A673 (cell line): ENCODE measurements at regions not wholly inside any gene's neighbourhood (a gene's known extent, or its start where the extent isn't known, plus 50 kb on each side); places are given as distances from the start of the nearest gene placed in this dataset.

Experiments used
- EZH2 ChIP-seq: fragments of 200-600 bp; sonication (generic); IDR thresholded peaks from 2 replicates; pipeline ENCODE4 v1.6.1; 2017; ENCODE audit warnings: borderline replicate concordance, low read depth, mild to moderate bottlenecking, mixed read lengths, antibody characterized with exemption, low read length; ENCODE audit not compliant: poor library complexity, severe bottlenecking
- TF ChIP-seq, protein P1 (sequence below): fragments of 300-800, 200-600 bp; sonication (generic); conservative IDR thresholded peaks from 2 replicates; pipeline ENCODE4 v1.5.1; 2017; ENCODE audit warnings: low read depth, mild to moderate bottlenecking, antibody characterized with exemption, low read length, moderate library complexity, mixed read lengths

DNA sequence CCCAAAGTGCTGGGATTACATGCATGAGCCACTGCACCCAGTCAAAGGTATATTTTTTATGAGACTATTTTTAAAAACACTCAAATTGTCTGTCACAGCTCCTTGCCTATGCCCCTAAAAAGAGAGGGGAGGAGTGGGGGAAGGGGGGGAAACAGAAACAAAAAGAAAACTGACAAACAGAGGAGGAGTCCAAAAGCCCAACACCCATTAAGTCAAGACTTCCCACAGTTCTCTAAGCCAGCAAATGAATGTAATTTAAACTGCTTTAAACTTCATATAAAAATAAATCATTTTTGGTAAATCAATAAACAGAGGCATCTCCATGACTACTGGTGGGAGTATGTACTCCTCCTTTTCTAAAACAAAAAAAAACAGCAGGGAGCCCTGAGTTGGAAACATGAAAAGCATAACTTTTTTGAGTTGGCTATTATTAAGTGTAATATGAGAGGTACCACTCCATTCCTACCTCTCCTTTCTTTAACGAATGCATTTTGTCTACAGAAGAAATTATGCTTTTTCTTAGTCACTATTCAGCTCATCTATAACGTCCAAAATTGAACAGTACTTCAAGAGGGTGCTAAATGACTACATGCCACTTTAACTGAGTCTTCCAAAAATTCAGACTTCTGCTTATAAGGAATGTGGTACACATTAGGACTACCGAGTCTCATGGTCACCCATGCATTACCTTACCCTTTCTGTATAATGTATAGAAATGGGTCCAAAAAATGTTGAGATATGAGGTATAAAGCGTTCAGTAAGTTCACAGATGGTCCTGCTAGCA, 119.0 kb upstream of the PRSS16 start:
- TF ChIP-seq, protein P1, sequence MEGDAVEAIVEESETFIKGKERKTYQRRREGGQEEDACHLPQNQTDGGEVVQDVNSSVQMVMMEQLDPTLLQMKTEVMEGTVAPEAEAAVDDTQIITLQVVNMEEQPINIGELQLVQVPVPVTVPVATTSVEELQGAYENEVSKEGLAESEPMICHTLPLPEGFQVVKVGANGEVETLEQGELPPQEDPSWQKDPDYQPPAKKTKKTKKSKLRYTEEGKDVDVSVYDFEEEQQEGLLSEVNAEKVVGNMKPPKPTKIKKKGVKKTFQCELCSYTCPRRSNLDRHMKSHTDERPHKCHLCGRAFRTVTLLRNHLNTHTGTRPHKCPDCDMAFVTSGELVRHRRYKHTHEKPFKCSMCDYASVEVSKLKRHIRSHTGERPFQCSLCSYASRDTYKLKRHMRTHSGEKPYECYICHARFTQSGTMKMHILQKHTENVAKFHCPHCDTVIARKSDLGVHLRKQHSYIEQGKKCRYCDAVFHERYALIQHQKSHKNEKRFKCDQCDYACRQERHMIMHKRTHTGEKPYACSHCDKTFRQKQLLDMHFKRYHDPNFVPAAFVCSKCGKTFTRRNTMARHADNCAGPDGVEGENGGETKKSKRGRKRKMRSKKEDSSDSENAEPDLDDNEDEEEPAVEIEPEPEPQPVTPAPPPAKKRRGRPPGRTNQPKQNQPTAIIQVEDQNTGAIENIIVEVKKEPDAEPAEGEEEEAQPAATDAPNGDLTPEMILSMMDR, result no peak
- no peak for TF ChIP-seq EZH2
